ENCODE measurements at regions not wholly inside any gene's neighbourhood (a gene's known extent, or its start where the extent isn't known, plus 50 kb on each side); places are given as distances from the start of the nearest gene placed in this dataset.
A peak's percentile ranks its signal among the peaks of the same experiment; 100 is the strongest.

DNA sequence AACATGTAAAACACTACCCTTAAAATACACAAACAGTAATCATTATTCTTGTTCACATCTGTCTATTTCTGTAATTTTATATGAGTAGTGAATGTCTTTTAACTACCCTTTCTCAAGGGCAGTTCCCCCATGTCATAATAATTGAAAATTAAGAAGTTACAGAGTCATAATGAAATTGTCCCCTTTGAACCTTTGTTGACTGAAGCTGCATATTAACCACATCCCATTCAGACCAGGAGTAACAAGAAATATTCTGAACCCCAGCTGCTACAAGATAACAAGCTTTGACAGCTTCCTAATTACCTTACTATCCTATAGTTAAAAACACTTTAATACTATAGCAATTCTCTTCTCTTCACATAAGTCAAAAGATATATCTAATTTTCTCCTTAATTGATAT lies 635.9 kb upstream of the SUCLG2 start:
- DNase-seq = no peak

DNA sequence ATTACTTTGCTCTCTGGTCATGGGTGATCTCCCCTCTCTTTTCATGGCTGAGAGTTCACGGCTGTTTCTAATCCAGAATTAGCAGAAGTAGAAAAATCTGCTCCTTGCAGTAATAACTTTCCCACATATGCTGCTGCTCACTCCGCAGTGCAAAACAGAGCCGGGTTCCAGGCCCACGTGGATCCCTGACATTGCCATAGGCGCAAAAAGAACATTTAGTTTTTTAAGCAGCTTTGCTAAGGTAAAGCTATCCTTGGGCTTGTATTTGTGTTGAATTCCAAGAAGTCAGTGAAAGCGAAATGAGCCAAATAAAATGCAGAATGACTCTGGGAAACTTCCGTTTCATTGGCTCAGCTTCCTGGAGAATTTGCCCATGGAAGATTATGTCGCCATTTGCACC lies 633.7 kb upstream of the SUCLG2 start:
- DNase-seq = no peak

DNA sequence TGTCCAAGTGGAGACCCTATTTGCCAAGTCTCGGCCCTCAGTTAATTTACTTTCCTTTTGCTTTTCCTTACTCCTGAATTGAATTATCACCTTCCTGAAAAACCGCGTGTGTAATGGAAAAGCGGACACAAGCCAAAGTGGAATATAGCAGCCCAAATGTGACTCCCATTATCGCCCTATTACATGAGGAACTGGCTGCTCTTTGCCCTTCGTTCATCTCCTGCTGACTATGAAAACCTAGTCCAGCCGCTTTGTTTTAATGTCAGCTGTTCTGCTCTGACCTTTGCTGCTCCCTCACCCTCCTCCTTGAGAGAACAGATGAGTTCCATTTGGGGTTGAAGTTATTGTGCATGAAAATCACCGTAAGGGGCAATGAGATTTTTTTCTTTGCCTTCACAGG lies 632.7 kb upstream of the SUCLG2 start:
- no peak for DNase-seq

DNA sequence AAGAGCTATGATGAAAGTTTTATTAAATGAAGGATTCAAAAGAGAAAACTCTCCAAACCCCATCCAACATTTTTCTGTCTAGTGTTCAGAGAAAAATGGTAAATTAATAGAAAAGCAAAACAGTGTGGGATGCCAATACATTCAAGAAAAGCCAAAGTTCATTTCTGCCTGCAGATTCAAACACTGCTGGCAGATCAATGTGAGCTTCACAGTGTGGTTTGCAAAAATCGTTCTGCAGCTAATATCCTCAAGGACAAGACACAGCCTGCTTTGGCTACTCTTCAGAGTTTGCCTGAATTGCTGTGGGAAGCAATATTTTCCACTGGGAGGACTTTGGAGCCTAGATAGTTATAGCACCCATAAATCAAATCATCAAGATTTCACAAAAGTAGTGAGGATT lies 619.9 kb upstream of the SUCLG2 start:
- no peak for DNase-seq

GRCh38 chr3:68271145-68271544 lies 616.7 kb upstream of the SUCLG2 start:
- no peak for DNase-seq

- DNase-seq = peak; percentile 3
These were observed 602.3 kb upstream of the SUCLG2 start for GRCh38 chr3:68256635-68257223.

GRCh38 chr3:68249265-68249664 lies 594.9 kb upstream of the SUCLG2 start:
- no peak for DNase-seq

- DNase-seq = no peak
These were observed 588.2 kb upstream of the SUCLG2 start for GRCh38 chr3:68242606-68243005.

DNA sequence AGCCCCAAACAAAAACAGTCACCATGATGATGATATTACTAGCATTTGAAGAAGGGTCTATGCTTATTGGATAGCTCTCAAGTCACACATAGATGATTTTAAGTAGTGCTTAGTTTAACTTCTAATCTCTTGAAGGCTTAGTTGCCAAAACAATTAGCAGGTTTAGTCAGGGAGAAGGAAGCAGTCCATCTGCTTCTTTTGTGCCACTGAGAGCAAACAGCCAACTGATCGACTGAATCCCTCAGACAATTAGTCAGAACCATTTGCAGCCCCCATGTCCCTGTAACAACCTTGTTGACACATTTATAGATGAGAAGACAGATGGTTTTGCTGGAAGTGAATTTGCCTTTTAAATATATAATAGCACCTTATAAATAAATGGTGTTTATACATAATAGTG lies 585.1 kb upstream of the SUCLG2 start:
- no peak for DNase-seq

DNA sequence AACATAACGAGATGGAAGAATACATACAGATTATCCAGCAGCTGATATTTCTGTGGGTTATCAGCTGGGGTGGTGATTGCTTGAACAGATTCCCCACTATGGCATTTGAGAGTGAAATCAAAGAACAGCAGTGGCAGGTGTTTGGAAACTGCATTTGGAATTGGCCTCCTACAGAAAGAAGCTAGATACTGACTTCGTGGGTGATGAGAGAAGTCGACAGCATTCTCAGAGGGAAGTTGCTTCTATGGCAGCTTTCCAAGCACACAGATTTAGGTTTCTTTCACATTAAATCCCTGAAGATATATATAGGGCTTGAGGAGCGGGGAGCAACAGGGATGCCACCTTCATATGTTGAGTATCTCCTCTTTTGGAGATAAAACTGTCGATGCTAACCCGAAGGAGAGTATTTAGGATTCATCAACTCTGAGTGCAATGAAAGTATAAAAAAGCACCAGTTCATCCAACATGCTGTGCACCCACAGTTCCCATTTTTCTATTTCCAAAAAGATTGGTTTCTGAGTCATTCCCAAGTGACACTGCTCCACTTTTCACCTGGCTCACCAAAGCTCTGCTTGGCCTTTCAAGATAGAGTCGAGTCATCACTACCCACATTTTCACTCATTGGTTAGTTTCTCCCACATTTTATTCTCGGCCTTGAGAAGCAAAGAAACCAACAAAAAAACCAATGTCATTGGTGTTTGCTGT lies 579.8 kb upstream of the SUCLG2 start:
- no peak for DNase-seq

GRCh38 chr3:68228856-68229255 lies 574.4 kb upstream of the SUCLG2 start:
- no peak for DNase-seq

DNA sequence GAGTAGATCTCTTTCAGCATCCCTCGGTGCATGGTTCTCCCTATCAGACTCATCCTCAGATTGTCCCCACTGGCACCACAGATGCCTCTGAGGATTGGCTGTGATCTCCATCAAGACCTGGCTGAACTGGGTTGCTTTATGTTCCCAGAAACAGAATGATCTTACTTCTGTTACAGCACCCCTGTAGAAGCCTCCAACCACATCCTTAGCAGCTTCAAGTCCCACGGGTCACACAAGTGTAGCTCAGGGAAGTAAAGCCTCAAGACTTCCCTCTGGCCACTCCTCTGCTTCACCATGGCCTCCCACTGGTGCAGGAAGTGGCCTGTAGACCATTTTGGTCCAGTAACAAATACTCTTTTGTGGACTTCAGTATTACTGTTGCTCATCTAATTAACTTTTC lies 566.4 kb upstream of the SUCLG2 start:
- no peak for DNase-seq

DNA sequence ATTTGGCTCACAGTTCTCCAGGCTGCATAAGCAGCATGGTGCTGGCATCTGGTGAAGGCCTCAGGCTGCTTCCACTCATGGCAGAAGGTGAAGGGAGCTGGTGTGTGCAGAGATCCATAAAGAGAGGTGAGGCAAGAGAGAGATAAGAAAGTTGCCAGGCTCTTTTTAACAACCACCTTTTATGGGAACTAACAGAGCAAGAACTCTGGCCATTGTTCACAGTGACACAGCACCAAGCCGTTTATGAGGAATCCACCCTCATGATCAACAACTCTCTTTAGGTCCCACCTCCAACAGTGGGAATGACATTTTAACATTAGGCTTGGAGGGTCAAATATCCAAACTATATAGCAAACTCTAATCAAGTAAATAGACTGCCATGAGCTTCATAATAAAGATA lies 557.2 kb upstream of the SUCLG2 start:
- DNase-seq = no peak

- DNase-seq = no peak
These were observed 556.2 kb upstream of the SUCLG2 start for GRCh38 chr3:68210635-68211034.

GRCh38 chr3:68207327-68207726 lies 552.9 kb upstream of the SUCLG2 start:
- no peak for DNase-seq

GRCh38 chr3:68206524-68207117 lies 552.2 kb upstream of the SUCLG2 start:
- DNase-seq = no peak

DNA sequence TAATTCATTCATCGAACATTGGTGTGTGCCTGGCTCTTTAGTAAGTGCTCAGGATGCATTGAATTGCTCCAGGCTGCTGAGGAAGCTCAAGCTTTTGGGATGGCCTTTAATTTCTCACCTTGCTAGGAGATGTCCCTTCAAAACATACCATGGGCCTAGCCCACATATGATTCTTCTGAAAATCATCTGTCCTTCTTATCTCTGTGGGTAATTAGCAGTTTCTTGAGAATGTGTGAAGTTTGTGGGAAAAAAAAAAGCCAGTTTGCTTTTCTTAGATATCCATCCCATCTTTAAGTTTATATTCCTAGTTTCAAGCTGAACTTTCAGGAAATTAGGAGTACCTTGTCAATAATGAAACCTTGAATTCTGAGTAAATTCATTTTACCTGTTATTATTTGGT lies 532.3 kb upstream of the SUCLG2 start:
- no peak for DNase-seq

DNA sequence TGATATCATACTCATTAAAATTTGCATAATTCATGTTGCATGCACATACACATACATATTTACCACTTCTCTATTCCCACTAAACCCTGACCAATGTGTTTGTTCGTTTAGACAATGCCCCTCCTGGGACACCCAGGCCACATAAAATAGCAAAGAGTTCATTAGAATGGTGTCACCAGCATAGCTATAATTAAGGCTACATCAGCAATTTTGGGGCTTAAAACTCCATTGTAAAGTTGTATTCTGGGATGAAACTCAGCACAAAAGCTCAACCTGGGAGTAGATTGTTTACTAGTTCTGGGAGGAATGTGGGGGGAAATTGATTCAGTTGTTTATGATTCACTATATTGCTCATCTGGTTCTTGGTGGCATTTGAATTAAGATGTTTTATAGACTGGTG lies 522.2 kb upstream of the SUCLG2 start:
- no peak for DNase-seq

- DNase-seq = no peak
These were observed 518.7 kb upstream of the SUCLG2 start for GRCh38 chr3:68173012-68173634.

GRCh38 chr3:68172039-68172438 lies 517.6 kb upstream of the SUCLG2 start:
- no peak for DNase-seq

DNA sequence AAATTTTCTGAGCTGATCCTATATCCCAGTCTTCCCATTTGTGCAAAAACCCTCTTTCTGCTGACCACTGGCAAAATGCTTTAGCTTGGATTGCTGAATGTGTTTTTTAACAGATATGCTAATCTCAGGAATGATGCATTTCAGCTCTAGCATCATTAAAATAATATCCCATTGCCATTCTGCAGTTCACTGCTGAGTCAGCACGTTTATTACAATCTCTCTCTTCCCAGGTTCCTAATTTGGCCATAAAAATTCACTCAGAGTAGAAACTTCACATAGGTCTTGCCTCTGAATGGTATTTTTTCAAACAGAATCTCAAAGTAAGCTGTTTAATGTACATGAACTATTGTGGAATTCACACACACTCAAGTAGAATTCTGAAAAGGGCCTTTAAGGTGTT lies 509.6 kb upstream of the SUCLG2 start:
- no peak for DNase-seq

- DNase-seq = no peak
These were observed 508.6 kb upstream of the SUCLG2 start for GRCh38 chr3:68163062-68163461.

DNA sequence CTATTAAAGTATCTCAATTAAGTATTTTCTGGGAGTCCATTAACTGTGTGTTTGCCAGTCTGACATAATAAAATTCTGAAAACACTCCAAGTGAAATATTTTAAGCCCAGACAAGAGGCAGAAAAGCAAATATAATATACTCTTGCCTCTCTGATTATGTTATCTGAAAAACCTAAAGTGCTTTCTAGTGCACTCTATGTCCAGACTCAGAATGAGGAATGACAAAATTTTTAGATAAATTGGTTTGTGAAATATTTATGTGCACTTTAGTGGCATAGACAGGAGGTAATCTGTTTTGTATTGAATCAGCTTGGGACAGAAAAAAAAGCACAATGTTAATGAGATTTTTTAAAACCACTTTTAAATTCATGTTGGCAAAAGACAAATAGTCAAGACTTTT lies 508.2 kb upstream of the SUCLG2 start:
- DNase-seq = no peak

GRCh38 chr3:68151359-68151758 lies 496.9 kb upstream of the SUCLG2 start:
- DNase-seq = no peak
